ENCODE measurements at regions not wholly inside any gene's neighbourhood (a gene's known extent, or its start where the extent isn't known, plus 50 kb on each side); places are given as distances from the start of the nearest gene placed in this dataset.

- Histone ChIP-seq H3K9me3 (ENCODE audit: low read length) (no peaks in the 10 kb centered on the region), H2AFZ (ENCODE audit: low read length) (no peak overlapping the region), H3K36me3 (ENCODE audit: insufficient read depth, low read length) (no peaks in the 10 kb centered on the region), H3K4me3 (ENCODE audit: low read depth, low read length, poor library complexity, severe bottlenecking) (no peak overlapping the region), H3K27ac (ENCODE audit: low read depth, low read length, poor library complexity, severe bottlenecking) (no peak overlapping the region), H3K79me2 (ENCODE audit: insufficient read depth, low read depth, low read length) (no peaks in the 10 kb centered on the region), H3K4me2 (ENCODE audit: low read length) (no peak overlapping the region), H4K20me1 (ENCODE audit: insufficient read depth, low read length) (no peaks in the 10 kb centered on the region), H3K4me1 (ENCODE audit: insufficient read depth, low read length, poor library complexity, severe bottlenecking) (no peaks in the 10 kb centered on the region), H3K9me2 (ENCODE audit: insufficient read depth, low read length) (no peaks in the 10 kb centered on the region)
- no TSS peak for BruUV-seq (replicated peaks)
- intact Hi-C loops (cut with micrococcal nuclease; ENCODE audit: unreplicated experiment): no loop called here
- ChIA-PET CTCF (ENCODE audit: unreplicated experiment) (no interaction called here), POLR2A (interaction anchor here (0.6 kb wide), 1 partner anchor 83 kb away, joined by 5 read pairs; no protein-coding TSS in a partner anchor)
- DNase-seq (ENCODE audit: low spot score): no peak
- TF ChIP-seq, protein P1, sequence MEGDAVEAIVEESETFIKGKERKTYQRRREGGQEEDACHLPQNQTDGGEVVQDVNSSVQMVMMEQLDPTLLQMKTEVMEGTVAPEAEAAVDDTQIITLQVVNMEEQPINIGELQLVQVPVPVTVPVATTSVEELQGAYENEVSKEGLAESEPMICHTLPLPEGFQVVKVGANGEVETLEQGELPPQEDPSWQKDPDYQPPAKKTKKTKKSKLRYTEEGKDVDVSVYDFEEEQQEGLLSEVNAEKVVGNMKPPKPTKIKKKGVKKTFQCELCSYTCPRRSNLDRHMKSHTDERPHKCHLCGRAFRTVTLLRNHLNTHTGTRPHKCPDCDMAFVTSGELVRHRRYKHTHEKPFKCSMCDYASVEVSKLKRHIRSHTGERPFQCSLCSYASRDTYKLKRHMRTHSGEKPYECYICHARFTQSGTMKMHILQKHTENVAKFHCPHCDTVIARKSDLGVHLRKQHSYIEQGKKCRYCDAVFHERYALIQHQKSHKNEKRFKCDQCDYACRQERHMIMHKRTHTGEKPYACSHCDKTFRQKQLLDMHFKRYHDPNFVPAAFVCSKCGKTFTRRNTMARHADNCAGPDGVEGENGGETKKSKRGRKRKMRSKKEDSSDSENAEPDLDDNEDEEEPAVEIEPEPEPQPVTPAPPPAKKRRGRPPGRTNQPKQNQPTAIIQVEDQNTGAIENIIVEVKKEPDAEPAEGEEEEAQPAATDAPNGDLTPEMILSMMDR (conservative IDR thresholded peaks at IDR 0.05; ENCODE audit: low read length): no peak
- no peak for TF ChIP-seq EZH2phosphoT487 (IDR thresholded peaks at IDR 0.05; ENCODE audit: borderline replicate concordance, low read depth, low read length)
These were observed 206.0 kb upstream of the TNP1 start for GRCh38 chr2:217065695-217066405.

GRCh38 chr2:217065012-217065290 is 205.1 kb upstream of the TNP1 start:
- no peaks in the 10 kb centered on the region for H4K20me1 ChIP-seq (ENCODE audit: insufficient read depth, low read length)
- intact Hi-C loops (cut with micrococcal nuclease; ENCODE audit: unreplicated experiment): no loop called here
- TF ChIP-seq, protein P1 (conservative IDR thresholded peaks at IDR 0.05; ENCODE audit: low read length): no peak
- TF ChIP-seq EZH2phosphoT487 (IDR thresholded peaks at IDR 0.05; ENCODE audit: borderline replicate concordance, low read depth, low read length): no peak
- DNase-seq (ENCODE audit: low spot score): no peak
- H3K9me3 ChIP-seq (ENCODE audit: low read length): no peaks in the 10 kb centered on the region
- no peaks in the 10 kb centered on the region for H3K4me1 ChIP-seq (ENCODE audit: insufficient read depth, low read length, poor library complexity, severe bottlenecking)
- H3K9me2 ChIP-seq (ENCODE audit: insufficient read depth, low read length): no peaks in the 10 kb centered on the region
- ChIA-PET CTCF (ENCODE audit: unreplicated experiment) (no interaction called here), POLR2A (interaction anchor here (0.6 kb wide), 1 partner anchor 84 kb away, joined by 5 read pairs; no protein-coding TSS in a partner anchor)
- H3K27ac ChIP-seq (ENCODE audit: low read depth, low read length, poor library complexity, severe bottlenecking): no peak overlapping the region
- H2AFZ ChIP-seq (ENCODE audit: low read length): no peak overlapping the region
- no TSS peak for BruUV-seq (replicated peaks)
- H3K4me3 ChIP-seq (ENCODE audit: low read depth, low read length, poor library complexity, severe bottlenecking): no peak overlapping the region
- no peaks in the 10 kb centered on the region for H3K79me2 ChIP-seq (ENCODE audit: insufficient read depth, low read depth, low read length)
- H3K4me2 ChIP-seq (ENCODE audit: low read length): no peak overlapping the region
- no peaks in the 10 kb centered on the region for H3K36me3 ChIP-seq (ENCODE audit: insufficient read depth, low read length)

DNA sequence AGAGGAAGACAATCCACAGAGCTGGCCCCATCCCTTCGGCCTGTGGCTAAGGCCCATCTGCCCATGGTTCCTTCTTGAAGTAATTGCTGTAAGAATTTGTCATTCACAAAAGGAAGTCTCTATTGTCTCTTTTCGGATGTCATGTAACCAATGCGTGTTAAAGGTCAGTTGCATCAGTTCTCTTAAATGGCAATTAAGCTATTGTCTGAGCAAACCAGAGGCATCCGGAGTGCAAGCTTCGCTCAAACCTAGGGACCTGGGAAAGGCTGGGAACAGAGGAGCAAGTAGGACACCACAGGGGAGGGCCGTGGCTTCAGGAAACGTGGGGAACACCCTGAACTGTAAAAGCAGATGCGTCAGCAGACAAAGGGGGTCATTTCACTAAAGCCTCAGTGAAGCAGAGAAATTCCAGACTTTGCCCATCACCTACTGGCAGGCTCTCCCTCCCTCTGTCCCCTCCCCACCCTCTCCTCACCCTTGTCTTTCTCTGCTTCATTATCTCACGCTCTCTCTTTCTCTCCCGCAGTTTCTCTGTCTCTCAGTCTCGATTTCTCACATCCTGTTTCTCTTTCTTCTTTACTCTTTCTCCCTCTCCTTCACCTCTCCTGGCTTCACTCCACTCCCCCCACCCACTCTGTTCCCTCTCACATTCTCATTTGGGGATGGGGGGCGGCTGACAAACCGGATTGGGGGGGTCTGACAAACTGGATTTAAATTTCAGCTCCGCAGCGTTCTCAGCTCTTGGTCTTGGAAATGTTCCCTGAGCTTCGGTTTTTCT is 204.6 kb upstream of the TNP1 start:
- Histone ChIP-seq H3K4me2 (ENCODE audit: low read length) (no peak overlapping the region), H3K9me2 (ENCODE audit: insufficient read depth, low read length) (no peaks in the 10 kb centered on the region), H3K4me1 (ENCODE audit: insufficient read depth, low read length, poor library complexity, severe bottlenecking) (no peaks in the 10 kb centered on the region), H3K27ac (ENCODE audit: low read depth, low read length, poor library complexity, severe bottlenecking) (no peak overlapping the region), H4K20me1 (ENCODE audit: insufficient read depth, low read length) (no peaks in the 10 kb centered on the region), H3K36me3 (ENCODE audit: insufficient read depth, low read length) (no peaks in the 10 kb centered on the region), H3K79me2 (ENCODE audit: insufficient read depth, low read depth, low read length) (no peaks in the 10 kb centered on the region), H2AFZ (ENCODE audit: low read length) (no peak overlapping the region), H3K9me3 (ENCODE audit: low read length) (no peaks in the 10 kb centered on the region), H3K4me3 (ENCODE audit: low read depth, low read length, poor library complexity, severe bottlenecking) (no peak overlapping the region)
- TF ChIP-seq EZH2phosphoT487 (IDR thresholded peaks at IDR 0.05; ENCODE audit: borderline replicate concordance, low read depth, low read length): no peak
- TF ChIP-seq, protein P1 (conservative IDR thresholded peaks at IDR 0.05; ENCODE audit: low read length): no peak
- POLR2A ChIA-PET: no interaction called here
- intact Hi-C loops (cut with micrococcal nuclease; ENCODE audit: unreplicated experiment): no loop called here
- no TSS peak for BruUV-seq (replicated peaks)
- no peak for DNase-seq (ENCODE audit: low spot score)
- CTCF ChIA-PET (ENCODE audit: unreplicated experiment): no interaction called here
